ENCODE measurements at regions not wholly inside any gene's neighbourhood (a gene's known extent, or its start where the extent isn't known, plus 50 kb on each side); places are given as distances from the start of the nearest gene placed in this dataset.

- H3K36me3 Mint-ChIP-seq (ENCODE audit: low read depth): no peaks in the 10 kb centered on the region
- H3K9ac ChIP-seq (ENCODE audit: extremely low read depth, low read length, poor library complexity, severe bottlenecking): no peak overlapping the region
- no peaks in the 10 kb centered on the region for H3K9me3 ChIP-seq (ENCODE audit: control insufficient read depth, low read length)
- H3K36me3 ChIP-seq (ENCODE audit: control insufficient read depth, insufficient read depth, low read length): no peaks in the 10 kb centered on the region
- DNase-seq: no peak
- H3K4me3 ChIP-seq (ENCODE audit: low read length): no peak overlapping the region
- TF ChIP-seq CTCF (conservative IDR thresholded peaks at IDR 0.05): no peak
- WGBS, 2 experiments (ENCODE audit: insufficient coverage in 1 of 2, insufficient read length in 1 of 2): 95 to 96% methylated on average over 5 of the region's 5 CpGs
- H3K4me1 Mint-ChIP-seq: no peaks in the 10 kb centered on the region
- no peaks in the 10 kb centered on the region for H3K4me1 ChIP-seq (ENCODE audit: control insufficient read depth, insufficient read depth, low read length)
- H3K27ac ChIP-seq (ENCODE audit: low read depth, low read length): no peak overlapping the region
- H3K9me3 Mint-ChIP-seq: no peaks in the 10 kb centered on the region
- no peak overlapping the region for H3K27ac Mint-ChIP-seq
- H3K27me3 ChIP-seq (ENCODE audit: control insufficient read depth, insufficient read depth, low read length, poor library complexity, severe bottlenecking): no peaks in the 10 kb centered on the region
- H3K4me3 Mint-ChIP-seq: no peak overlapping the region
- H3K27me3 Mint-ChIP-seq (ENCODE audit: insufficient read depth): peaks cover 2% of the 10 kb centered on the region
Observed at GRCh38 chr11:127223633-127224032, 223.1 kb upstream of the KIRREL3 start.

- H3K36me3 Mint-ChIP-seq (ENCODE audit: low read depth): no peaks in the 10 kb centered on the region
- peaks cover 2% of the 10 kb centered on the region for H3K27me3 Mint-ChIP-seq (ENCODE audit: insufficient read depth)
- H3K4me1 Mint-ChIP-seq: no peaks in the 10 kb centered on the region
- no peaks in the 10 kb centered on the region for H3K4me1 ChIP-seq (ENCODE audit: control insufficient read depth, insufficient read depth, low read length)
- TF ChIP-seq CTCF (conservative IDR thresholded peaks at IDR 0.05): no peak
- H3K27me3 ChIP-seq (ENCODE audit: control insufficient read depth, insufficient read depth, low read length, poor library complexity, severe bottlenecking): no peaks in the 10 kb centered on the region
- no peak overlapping the region for H3K4me3 ChIP-seq (ENCODE audit: low read length)
- no peaks in the 10 kb centered on the region for H3K36me3 ChIP-seq (ENCODE audit: control insufficient read depth, insufficient read depth, low read length)
- WGBS, 2 experiments (ENCODE audit: insufficient coverage in 1 of 2, insufficient read length in 1 of 2): 17 to 51% methylated on average over 1 of the region's 1 CpG
- no peak overlapping the region for H3K4me3 Mint-ChIP-seq
- H3K27ac ChIP-seq (ENCODE audit: low read depth, low read length): no peak overlapping the region
- no peaks in the 10 kb centered on the region for H3K9me3 ChIP-seq (ENCODE audit: control insufficient read depth, low read length)
- H3K9ac ChIP-seq (ENCODE audit: extremely low read depth, low read length, poor library complexity, severe bottlenecking): no peak overlapping the region
- DNase-seq: no peak
- H3K9me3 Mint-ChIP-seq: no peaks in the 10 kb centered on the region
- H3K27ac Mint-ChIP-seq: no peak overlapping the region
Observed at GRCh38 chr11:127223026-127223425, 222.5 kb upstream of the KIRREL3 start.

GRCh38 chr11:127219704-127220103 is 219.1 kb upstream of the KIRREL3 start:
- no peaks in the 10 kb centered on the region for H3K36me3 Mint-ChIP-seq (ENCODE audit: low read depth)
- H3K27me3 Mint-ChIP-seq (ENCODE audit: insufficient read depth): peaks cover 2% of the 10 kb centered on the region
- H3K27ac ChIP-seq (ENCODE audit: low read depth, low read length): no peak overlapping the region
- H3K9me3 ChIP-seq (ENCODE audit: control insufficient read depth, low read length): no peaks in the 10 kb centered on the region
- no peak for TF ChIP-seq CTCF (conservative IDR thresholded peaks at IDR 0.05)
- no peak for DNase-seq
- peaks cover 5% of the 10 kb centered on the region for H3K4me1 Mint-ChIP-seq
- H3K27me3 ChIP-seq (ENCODE audit: control insufficient read depth, insufficient read depth, low read length, poor library complexity, severe bottlenecking): no peaks in the 10 kb centered on the region
- H3K4me3 Mint-ChIP-seq: no peak overlapping the region
- no peaks in the 10 kb centered on the region for H3K9me3 Mint-ChIP-seq
- H3K36me3 ChIP-seq (ENCODE audit: control insufficient read depth, insufficient read depth, low read length): no peaks in the 10 kb centered on the region
- no peak overlapping the region for H3K9ac ChIP-seq (ENCODE audit: extremely low read depth, low read length, poor library complexity, severe bottlenecking)
- 80 to 91% methylated on average over 1 to 2 of the region's 2 CpGs for WGBS, 2 experiments (ENCODE audit: insufficient coverage in 1 of 2, insufficient read length in 1 of 2)
- H3K27ac Mint-ChIP-seq: no peak overlapping the region
- H3K4me3 ChIP-seq (ENCODE audit: low read length): no peak overlapping the region
- no peaks in the 10 kb centered on the region for H3K4me1 ChIP-seq (ENCODE audit: control insufficient read depth, insufficient read depth, low read length)
